Caco-2 (cell line): ENCODE measurements at regions not wholly inside any gene's neighbourhood (a gene's known extent, or its start where the extent isn't known, plus 50 kb on each side); places are given as distances from the start of the nearest gene placed in this dataset.

Experiments
- BruUV-seq: library from RNA; stranded (reverse); fragments of 400-500 nt; replicated peaks from 2 replicates; lab custom pipeline; 2021; lab: Mats Ljungman, UMichigan
- CTCF ChIA-PET: fragments of 300-600 bp; sonication (Branson Sonifier 250); formaldehyde crosslinking; loops from one replicate; lab custom pipeline; 2022; ENCODE audit warnings: antibody characterized with exemption; lab: Charles Lee
- POLR2A ChIA-PET: fragments of 300-600 bp; sonication (Branson Sonifier 250); formaldehyde crosslinking; loops from one replicate; lab custom pipeline; 2022; ENCODE audit warnings: antibody characterized with exemption; lab: Charles Lee
- DNase-seq, 2 experiments: peaks; one replicate each; pipeline versions ENCODE4 v3.0.0 to v3.0.0-alpha.2; 2020 to 2022
- H3K27me3 ChIP-seq: replicated peaks from 2 replicates; pipeline ENCODE4 v1.6.0; 2011; ENCODE audit warnings: low read length; ENCODE audit not compliant: control insufficient read depth, insufficient read depth
- H3K36me3 ChIP-seq: 2 replicates; pipeline ENCODE4 v1.5.1; 2011; ENCODE audit warnings: low read length; ENCODE audit not compliant: control insufficient read depth, insufficient read depth
- H3K4me1 ChIP-seq: fragments of 250-450 bp; sonication (Bioruptor Pico); 2 replicates; pipeline ENCODE4 v1.5.1; 2020; ENCODE audit warnings: mild to moderate bottlenecking
- H3K4me3 ChIP-seq: 2 replicates; pipeline ENCODE4 v1.5.1; 2011; ENCODE audit warnings: low read depth, mild to moderate bottlenecking, control low read depth, low read length
- H3K9me3 ChIP-seq: fragments of 250-450 bp; sonication (Bioruptor Pico); 2 replicates; pipeline ENCODE4 v1.5.1; 2020; ENCODE audit warnings: mild to moderate bottlenecking, moderate library complexity
- H3K27ac Mint-ChIP-seq: one replicate; pipeline ENCODE4 v1.8.0; 2022; ENCODE audit warnings: mixed read lengths; ENCODE audit not compliant: unreplicated experiment
- H3K27me3 Mint-ChIP-seq: one replicate; pipeline ENCODE4 v1.8.0; 2022; ENCODE audit warnings: mixed read lengths; ENCODE audit not compliant: insufficient read depth, unreplicated experiment
- H3K36me3 Mint-ChIP-seq: one replicate; pipeline ENCODE4 v1.8.0; 2022; ENCODE audit warnings: mild to moderate bottlenecking, mixed read lengths; ENCODE audit not compliant: insufficient read depth, unreplicated experiment
- H3K4me1 Mint-ChIP-seq: one replicate; pipeline ENCODE4 v1.8.0; 2022; ENCODE audit warnings: low read depth, mixed read lengths; ENCODE audit not compliant: unreplicated experiment
- H3K4me3 Mint-ChIP-seq: one replicate; pipeline ENCODE4 v1.8.0; 2022; ENCODE audit warnings: mild to moderate bottlenecking, moderate library complexity, mixed read lengths; ENCODE audit not compliant: unreplicated experiment
- H3K9me3 Mint-ChIP-seq: one replicate; pipeline ENCODE4 v1.8.0; 2022; ENCODE audit warnings: mixed read lengths; ENCODE audit not compliant: unreplicated experiment
- intact Hi-C: fragments of 100-400 bp; cut with micrococcal nuclease; formaldehyde crosslinking; loops from one replicate; pipeline ENCODE4 v1.10.0; 2022; ENCODE audit not compliant: unreplicated experiment
- TF ChIP-seq, protein P1 (sequence below), 2 experiments: fragments of 200-600 bp in 1 of 2; IDR thresholded peaks; 1 replicate in 1 of 2; 2 replicates in 1 of 2; pipeline versions ENCODE4 v1.5.1 to v1.8.0; 2011 to 2022; ENCODE audit warnings: antibody characterized with exemption in 1 of 2, control low read depth in 1 of 2, inconsistent platforms in 1 of 2, low read depth in 1 of 2, low read length in 1 of 2, mild to moderate bottlenecking in 1 of 2, moderate library complexity in 1 of 2; ENCODE audit not compliant: insufficient read depth in 1 of 2, severe bottlenecking in 1 of 2, unreplicated experiment in 1 of 2

DNA sequence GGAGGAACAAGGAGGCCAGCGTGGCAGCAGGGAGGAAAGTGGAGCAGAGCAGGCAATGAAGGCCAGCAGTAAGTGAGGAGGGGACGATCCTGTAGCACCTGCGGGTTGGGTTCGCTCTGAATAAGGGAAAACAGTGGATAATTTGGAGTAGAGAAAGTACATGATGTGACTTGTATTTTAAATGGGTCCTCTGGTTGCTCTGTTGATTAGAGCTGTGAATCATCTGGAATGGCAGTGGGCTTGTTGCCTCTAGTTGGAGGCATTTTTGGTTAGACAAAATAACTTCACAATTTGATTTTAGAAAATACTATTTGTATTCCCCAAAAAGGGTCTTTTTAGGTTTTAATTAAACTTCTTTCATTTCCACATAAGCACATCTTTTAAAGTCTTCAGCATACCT, 277.4 kb downstream of the ARL4A start:
- Histone ChIP-seq H3K27me3 (no peaks in the 10 kb centered on the region), H3K4me1 (peaks cover 38% of the 10 kb centered on the region), H3K36me3 (no peaks in the 10 kb centered on the region; the same call in 1 of the 2 replicates), H3K9me3 (no peaks in the 10 kb centered on the region), H3K4me3 (no peak overlapping the region)
- intact Hi-C loops = no loop called here
- Mint-ChIP-seq H3K27me3 (no peaks in the 10 kb centered on the region), H3K4me3 (no peak overlapping the region), H3K9me3 (no peaks in the 10 kb centered on the region), H3K4me1 (peaks cover 40% of the 10 kb centered on the region), H3K36me3 (peaks cover 5% of the 10 kb centered on the region), H3K27ac (peak overlapping the region; percentile 54)
- CTCF ChIA-PET = no interaction called here
- DNase-seq = no peak
- POLR2A ChIA-PET = no interaction called here
- TF ChIP-seq, protein P1, sequence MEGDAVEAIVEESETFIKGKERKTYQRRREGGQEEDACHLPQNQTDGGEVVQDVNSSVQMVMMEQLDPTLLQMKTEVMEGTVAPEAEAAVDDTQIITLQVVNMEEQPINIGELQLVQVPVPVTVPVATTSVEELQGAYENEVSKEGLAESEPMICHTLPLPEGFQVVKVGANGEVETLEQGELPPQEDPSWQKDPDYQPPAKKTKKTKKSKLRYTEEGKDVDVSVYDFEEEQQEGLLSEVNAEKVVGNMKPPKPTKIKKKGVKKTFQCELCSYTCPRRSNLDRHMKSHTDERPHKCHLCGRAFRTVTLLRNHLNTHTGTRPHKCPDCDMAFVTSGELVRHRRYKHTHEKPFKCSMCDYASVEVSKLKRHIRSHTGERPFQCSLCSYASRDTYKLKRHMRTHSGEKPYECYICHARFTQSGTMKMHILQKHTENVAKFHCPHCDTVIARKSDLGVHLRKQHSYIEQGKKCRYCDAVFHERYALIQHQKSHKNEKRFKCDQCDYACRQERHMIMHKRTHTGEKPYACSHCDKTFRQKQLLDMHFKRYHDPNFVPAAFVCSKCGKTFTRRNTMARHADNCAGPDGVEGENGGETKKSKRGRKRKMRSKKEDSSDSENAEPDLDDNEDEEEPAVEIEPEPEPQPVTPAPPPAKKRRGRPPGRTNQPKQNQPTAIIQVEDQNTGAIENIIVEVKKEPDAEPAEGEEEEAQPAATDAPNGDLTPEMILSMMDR (IDR thresholded peaks at IDR 0.05; ENCODE audit: insufficient read depth in 1 of 2, low read depth in 1 of 2, low read length in 1 of 2, severe bottlenecking in 1 of 2, unreplicated experiment in 1 of 2) = no peak
- no TSS peak for BruUV-seq

- Histone ChIP-seq H3K36me3 (no peaks in the 10 kb centered on the region; the same call in 1 of the 2 replicates), H3K4me3 (no peak overlapping the region), H3K9me3 (no peaks in the 10 kb centered on the region), H3K27me3 (no peaks in the 10 kb centered on the region), H3K4me1 (peaks cover 38% of the 10 kb centered on the region)
- ChIA-PET POLR2A (no interaction called here), CTCF (no interaction called here)
- Mint-ChIP-seq H3K9me3 (no peaks in the 10 kb centered on the region), H3K4me1 (peaks cover 40% of the 10 kb centered on the region), H3K4me3 (no peak overlapping the region), H3K27ac (no peak overlapping the region), H3K36me3 (no peaks in the 10 kb centered on the region), H3K27me3 (no peaks in the 10 kb centered on the region)
- no TSS peak for BruUV-seq
- DNase-seq = no peak
- TF ChIP-seq, protein P1 (IDR thresholded peaks at IDR 0.05; ENCODE audit: insufficient read depth in 1 of 2, low read depth in 1 of 2, low read length in 1 of 2, severe bottlenecking in 1 of 2, unreplicated experiment in 1 of 2) = no peak
- intact Hi-C loops = no loop called here
Observed at GRCh38 chr7:12965767-12966166, 278.3 kb downstream of the ARL4A start.

- Histone ChIP-seq H3K9me3 (no peaks in the 10 kb centered on the region), H3K4me3 (no peak overlapping the region), H3K4me1 (peaks cover 32% of the 10 kb centered on the region), H3K27me3 (no peaks in the 10 kb centered on the region), H3K36me3 (no peaks in the 10 kb centered on the region; the same call in 1 of the 2 replicates)
- ChIA-PET CTCF (no interaction called here), POLR2A (no interaction called here)
- no peak overlapping the region for H3K4me3 Mint-ChIP-seq
- no peak overlapping the region for H3K27ac Mint-ChIP-seq
- DNase-seq = no peak
- intact Hi-C loops = no loop called here
- H3K4me1 Mint-ChIP-seq = peaks cover 32% of the 10 kb centered on the region
- H3K36me3 Mint-ChIP-seq = peaks cover 5% of the 10 kb centered on the region
- TF ChIP-seq, protein P1 (IDR thresholded peaks at IDR 0.05; ENCODE audit: insufficient read depth in 1 of 2, low read depth in 1 of 2, low read length in 1 of 2, severe bottlenecking in 1 of 2, unreplicated experiment in 1 of 2) = no peak
- H3K27me3 Mint-ChIP-seq = no peaks in the 10 kb centered on the region
- no peaks in the 10 kb centered on the region for H3K9me3 Mint-ChIP-seq
- no TSS peak for BruUV-seq
Observed at GRCh38 chr7:12967322-12967721, 279.9 kb downstream of the ARL4A start.
